Panc1 (cell line): ENCODE measurements at regions not wholly inside any gene's neighbourhood (a gene's known extent, or its start where the extent isn't known, plus 50 kb on each side); places are given as distances from the start of the nearest gene placed in this dataset.

Experiments used
- ATAC-seq: fragments of 200-7000 bp; cut with Tn5 transposase; 2 replicates; pipeline ENCODE4 v1.9.1; 2020; ENCODE audit warnings: mild to moderate bottlenecking, moderate library complexity
- BruUV-seq: library from RNA; stranded (reverse); fragments of 400-500 nt; replicated peaks from 2 replicates; lab custom pipeline; 2021; lab: Mats Ljungman, UMichigan
- CTCF ChIA-PET: fragments of 300-600 bp; sonication (Branson Sonifier 250); formaldehyde crosslinking; loops from one replicate; lab custom pipeline; 2022; ENCODE audit warnings: antibody characterized with exemption; lab: Charles Lee
- POLR2A ChIA-PET: fragments of 300-600 bp; sonication (Branson Sonifier 250); formaldehyde crosslinking; loops from one replicate; lab custom pipeline; 2022; ENCODE audit warnings: antibody characterized with exemption; lab: Charles Lee
- DNase-seq: peaks from one replicate; pipeline ENCODE4 v3.0.0-alpha.2; 2010; ENCODE audit warnings: low read depth, low spot score
- H3K27ac ChIP-seq: 2 replicates; pipeline ENCODE4 v1.5.1; 2011; ENCODE audit warnings: mild to moderate bottlenecking, low read length, inconsistent platforms
- H3K27me3 ChIP-seq: fragments of 200-500 bp; sonication (Bioruptor generic); 2 replicates; pipeline ENCODE4 v1.6.0; 2014; ENCODE audit warnings: low read length, inconsistent platforms; ENCODE audit not compliant: control insufficient read depth, insufficient read depth
- H3K36me3 ChIP-seq: fragments of 200-500 bp; sonication (Bioruptor generic); 2 replicates; pipeline ENCODE4 v1.5.1; 2014; ENCODE audit warnings: inconsistent platforms, mild to moderate bottlenecking, low read length, moderate library complexity; ENCODE audit not compliant: control insufficient read depth, insufficient read depth
- H3K4me1 ChIP-seq: 2 replicates; pipeline ENCODE4 v1.5.1; 2011; ENCODE audit warnings: inconsistent platforms, mild to moderate bottlenecking, low read length, moderate library complexity; ENCODE audit not compliant: control insufficient read depth, insufficient read depth
- H3K4me3 ChIP-seq, 2 experiments: 2 replicates each; pipeline ENCODE4 v1.5.1; 2011 to 2012; ENCODE audit warnings: low read depth in 2 of 2, low read length in 2 of 2, mild to moderate bottlenecking in 2 of 2, inconsistent platforms in 1 of 2, moderate library complexity in 1 of 2
- H3K9me3 ChIP-seq: fragments of 200-500 bp; sonication (Bioruptor generic); 2 replicates; pipeline ENCODE4 v1.5.1; 2014; ENCODE audit warnings: low read depth, mild to moderate bottlenecking, inconsistent platforms, low read length, moderate library complexity; ENCODE audit not compliant: control insufficient read depth, insufficient read depth
- POLR2AphosphoS5 ChIP-seq: IDR thresholded peaks from 2 replicates; pipeline ENCODE4 v1.6.1; 2012; ENCODE audit warnings: mild to moderate bottlenecking, low read depth, low read length, moderate library complexity
- REST ChIP-seq, 2 experiments: IDR thresholded peaks; 2 replicates each; pipeline ENCODE4 v1.6.1; 2011 to 2012; ENCODE audit warnings: low read depth in 2 of 2, control low read depth in 1 of 2, low read length in 1 of 2, mild to moderate bottlenecking in 1 of 2, moderate library complexity in 1 of 2; ENCODE audit not compliant: insufficient read depth in 1 of 2
- SIN3A ChIP-seq: IDR thresholded peaks from 2 replicates; pipeline ENCODE4 v1.6.1; 2012; ENCODE audit warnings: low read depth, mild to moderate bottlenecking, low read length, moderate library complexity, borderline replicate concordance; ENCODE audit not compliant: insufficient read depth
- TCF7L2 ChIP-seq: IDR thresholded peaks from 2 replicates; pipeline ENCODE4 v1.6.1; 2011; ENCODE audit warnings: mild to moderate bottlenecking, low read depth, low read length, inconsistent platforms
- in situ Hi-C: cut with HindIII; loops from 2 replicates; pipeline ENCODE4 v1.10.0; 2016; ENCODE audit warnings: low sequenced_read_pairs, low pct_unique_long_range_greater_than_20kb
- intact Hi-C: fragments of 100-400 bp; cut with micrococcal nuclease; formaldehyde crosslinking; loops from one replicate; pipeline ENCODE4 v1.10.0; 2022; ENCODE audit not compliant: unreplicated experiment
- TF ChIP-seq, protein P1 (sequence below): fragments of 450-650 bp; IDR thresholded peaks from 2 replicates; pipeline ENCODE4 v1.5.1; 2017; ENCODE audit warnings: mild to moderate bottlenecking

DNA sequence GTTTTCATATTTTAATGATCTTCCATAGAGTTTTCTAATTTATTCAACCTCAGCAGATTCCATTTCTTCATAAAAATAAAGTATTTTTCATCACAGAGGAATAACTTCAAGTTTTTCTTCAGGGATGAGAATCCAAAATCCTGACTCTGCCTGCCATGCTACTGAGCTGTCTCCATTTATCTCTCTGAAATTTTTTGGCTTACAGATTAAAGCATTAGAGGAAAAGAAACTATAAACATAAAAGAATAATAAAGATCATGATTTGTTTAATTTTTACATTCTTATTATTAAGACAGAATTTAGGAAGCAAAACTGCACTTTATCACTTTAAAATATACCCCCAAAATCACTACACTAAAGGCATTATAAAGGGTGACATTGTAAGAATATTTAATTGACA lies 301.8 kb upstream of the NFE2L3 start:
- Histone ChIP-seq H3K4me3 (no peak overlapping the region), H3K27me3 (peaks cover 21% of the 10 kb centered on the region), H3K9me3 (no peaks in the 10 kb centered on the region), H3K27ac (no peak overlapping the region), H3K4me1 (peaks cover 9% of the 10 kb centered on the region; the same call in 1 of the 2 replicates), H3K36me3 (no peaks in the 10 kb centered on the region)
- in situ Hi-C loops = no loop called here
- no peak for DNase-seq
- intact Hi-C loops = no loop called here
- ChIA-PET POLR2A (interaction anchor here (0.6 kb wide), 1 partner anchor 505 kb away, joined by 5 read pairs; no protein-coding TSS in a partner anchor), CTCF (no interaction called here)
- TF ChIP-seq SIN3A (no peak), POLR2AphosphoS5 (no peak)
- ATAC-seq = no peak
- BruUV-seq = no TSS peak

- no peaks in the 10 kb centered on the region for H3K36me3 ChIP-seq
- BruUV-seq = no TSS peak
- TF ChIP-seq SIN3A (no peak), REST (IDR thresholded peaks at IDR 0.05; ENCODE audit: insufficient read depth in 1 of 2, low read depth in 2 of 2, low read length in 1 of 2) (no peak), POLR2AphosphoS5 (no peak), TCF7L2 (no peak)
- TF ChIP-seq, protein P1, sequence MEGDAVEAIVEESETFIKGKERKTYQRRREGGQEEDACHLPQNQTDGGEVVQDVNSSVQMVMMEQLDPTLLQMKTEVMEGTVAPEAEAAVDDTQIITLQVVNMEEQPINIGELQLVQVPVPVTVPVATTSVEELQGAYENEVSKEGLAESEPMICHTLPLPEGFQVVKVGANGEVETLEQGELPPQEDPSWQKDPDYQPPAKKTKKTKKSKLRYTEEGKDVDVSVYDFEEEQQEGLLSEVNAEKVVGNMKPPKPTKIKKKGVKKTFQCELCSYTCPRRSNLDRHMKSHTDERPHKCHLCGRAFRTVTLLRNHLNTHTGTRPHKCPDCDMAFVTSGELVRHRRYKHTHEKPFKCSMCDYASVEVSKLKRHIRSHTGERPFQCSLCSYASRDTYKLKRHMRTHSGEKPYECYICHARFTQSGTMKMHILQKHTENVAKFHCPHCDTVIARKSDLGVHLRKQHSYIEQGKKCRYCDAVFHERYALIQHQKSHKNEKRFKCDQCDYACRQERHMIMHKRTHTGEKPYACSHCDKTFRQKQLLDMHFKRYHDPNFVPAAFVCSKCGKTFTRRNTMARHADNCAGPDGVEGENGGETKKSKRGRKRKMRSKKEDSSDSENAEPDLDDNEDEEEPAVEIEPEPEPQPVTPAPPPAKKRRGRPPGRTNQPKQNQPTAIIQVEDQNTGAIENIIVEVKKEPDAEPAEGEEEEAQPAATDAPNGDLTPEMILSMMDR = no peak
- ATAC-seq = no peak
- in situ Hi-C loops = no loop called here
- POLR2A ChIA-PET = interaction anchor here (0.6 kb wide), 1 partner anchor 504 kb away, joined by 5 read pairs; no protein-coding TSS in a partner anchor
- H3K27ac ChIP-seq = no peak overlapping the region
- peaks cover 26% of the 10 kb centered on the region for H3K27me3 ChIP-seq
- CTCF ChIA-PET = interaction anchor here (0.6 to 0.8 kb wide), 2 partner anchors 117 to 282 kb away, joined by 3 read pairs; no protein-coding TSS in a partner anchor
- DNase-seq = no peak
- intact Hi-C loops = no loop called here
- no peaks in the 10 kb centered on the region for H3K9me3 ChIP-seq
- no peak overlapping the region for H3K4me3 ChIP-seq
- peaks cover 9% of the 10 kb centered on the region; the same call in 1 of the 2 replicates for H3K4me1 ChIP-seq
Observed at GRCh38 chr7:25850735-25851134, 301.3 kb upstream of the NFE2L3 start.
